ENCODE measurements at regions not wholly inside any gene's neighbourhood (a gene's known extent, or its start where the extent isn't known, plus 50 kb on each side); places are given as distances from the start of the nearest gene placed in this dataset.

- DNase-seq (ENCODE audit: low read depth, low spot score): no peak
These were observed 443.1 kb upstream of the ZEB2 start for GRCh38 chr2:144963031-144963430.

GRCh38 chr2:144959416-144959815, 439.5 kb upstream of the ZEB2 start:
- DNase-seq (ENCODE audit: low read depth, low spot score): no peak

- DNase-seq (ENCODE audit: low read depth, low spot score): peak; percentile 65
These were observed 431.1 kb upstream of the ZEB2 start for GRCh38 chr2:144950899-144951560.

GRCh38 chr2:144948205-144948855, 428.4 kb upstream of the ZEB2 start:
- no peak for DNase-seq (ENCODE audit: low read depth, low spot score)

GRCh38 chr2:144947709-144948037, 427.8 kb upstream of the ZEB2 start:
- DNase-seq (ENCODE audit: low read depth, low spot score): no peak

- DNase-seq (ENCODE audit: low read depth, low spot score): no peak
These were observed 426.3 kb upstream of the ZEB2 start for GRCh38 chr2:144946263-144946662.

GRCh38 chr2:144944546-144945220, 424.8 kb upstream of the ZEB2 start:
- no peak for DNase-seq (ENCODE audit: low read depth, low spot score)

- DNase-seq (ENCODE audit: low read depth, low spot score): no peak
These were observed 424.1 kb upstream of the ZEB2 start for GRCh38 chr2:144943986-144944385.

GRCh38 chr2:144943293-144943941, 423.5 kb upstream of the ZEB2 start:
- no peak for DNase-seq (ENCODE audit: low read depth, low spot score)

- no peak for DNase-seq (ENCODE audit: low read depth, low spot score)
These were observed 422.8 kb upstream of the ZEB2 start for GRCh38 chr2:144942516-144943256.

- no peak for DNase-seq (ENCODE audit: low read depth, low spot score)
These were observed 422.0 kb upstream of the ZEB2 start for GRCh38 chr2:144941743-144942488.

GRCh38 chr2:144939590-144939989, 419.7 kb upstream of the ZEB2 start:
- no peak for DNase-seq (ENCODE audit: low read depth, low spot score)

- DNase-seq (ENCODE audit: low read depth, low spot score): peak; percentile 80
These were observed 418.2 kb upstream of the ZEB2 start for GRCh38 chr2:144937910-144938709.

GRCh38 chr2:144937066-144937465, 417.1 kb upstream of the ZEB2 start:
- no peak for DNase-seq (ENCODE audit: low read depth, low spot score)

- DNase-seq (ENCODE audit: low read depth, low spot score): no peak
These were observed 416.5 kb upstream of the ZEB2 start for GRCh38 chr2:144936442-144936841.

GRCh38 chr2:144935736-144936135, 415.8 kb upstream of the ZEB2 start:
- DNase-seq (ENCODE audit: low read depth, low spot score): no peak

- no peak for DNase-seq (ENCODE audit: low read depth, low spot score)
These were observed 415.3 kb upstream of the ZEB2 start for GRCh38 chr2:144935191-144935590.

GRCh38 chr2:144931960-144932359, 412.0 kb upstream of the ZEB2 start:
- no peak for DNase-seq (ENCODE audit: low read depth, low spot score)

- no peak for DNase-seq (ENCODE audit: low read depth, low spot score)
These were observed 411.6 kb upstream of the ZEB2 start for GRCh38 chr2:144931480-144931879.

GRCh38 chr2:144927429-144927828, 407.5 kb upstream of the ZEB2 start:
- DNase-seq (ENCODE audit: low read depth, low spot score): no peak

All from smooth muscle cell of the brain vasculature (primary cell).